Uterus (tissue), 3 donors: ENCODE measurements at regions not wholly inside any gene's neighbourhood (a gene's known extent, or its start where the extent isn't known, plus 50 kb on each side); places are given as distances from the start of the nearest gene placed in this dataset.

ENCODE experiments used
- DNase-seq, 2 donors: peaks; one replicate each; pipeline ENCODE4 v3.0.0-alpha.2; 2019 to 2020
- H3K27ac ChIP-seq, 2 donors: fragments of 200-600 bp; sonication (generic); 1 replicate in 1 of 2; 2 replicates in 1 of 2; pipeline ENCODE4 v1.5.1; 2016 to 2018
- H3K27me3 ChIP-seq, 2 donors: fragments of 200-600 bp; sonication (generic); one replicate each; pipeline ENCODE4 v1.5.1; 2018 to 2019; ENCODE audit warnings: control low read depth in 1 of 2
- H3K36me3 ChIP-seq, 2 donors: fragments of 200-600 bp; sonication (generic); one replicate each; pipeline ENCODE4 v1.5.1; 2019; ENCODE audit warnings: control low read depth in 1 of 2
- H3K4me1 ChIP-seq, 2 donors: fragments of 200-600 bp; sonication (generic); one replicate each; pipeline ENCODE4 v1.5.1; 2018 to 2019; ENCODE audit warnings: control low read depth in 1 of 2
- H3K4me3 ChIP-seq, 2 donors: fragments of 200-600 bp; sonication (generic); 1 replicate in 1 of 2; 2 replicates in 1 of 2; pipeline ENCODE4 v1.5.1; 2018 to 2019; ENCODE audit warnings: mild to moderate bottlenecking in 1 of 2
- H3K9me3 ChIP-seq, 2 donors: fragments of 200-600 bp; sonication (generic); one replicate each; pipeline ENCODE4 v1.5.1; 2019; ENCODE audit warnings: control low read depth in 1 of 2
- POLR2A ChIP-seq, 2 donors: fragments of 450-650 bp; IDR thresholded peaks; one replicate each; pipeline ENCODE4 v1.6.1; 2016; ENCODE audit warnings: antibody characterized with exemption in 2 of 2, mild to moderate bottlenecking in 1 of 2, moderate library complexity in 1 of 2
- intact Hi-C: fragments of 100-400 bp; cut with DNase I; formaldehyde crosslinking; loops from one replicate; pipeline ENCODE4 v1.15.1; 2023; ENCODE audit warnings: low total_unique reads
- TF ChIP-seq, protein P1 (sequence below), 4 experiments: fragments of 200-600 bp in 2 of 4; fragments of 450-650 bp in 2 of 4; sonication (generic) in 2 of 4; IDR thresholded peaks; one replicate each; pipeline ENCODE4 v1.5.1; 2016 to 2019; ENCODE audit warnings: antibody characterized with exemption in 4 of 4, mild to moderate bottlenecking in 2 of 4, moderate library complexity in 1 of 4
- donor health status: DM: yes; HTN: yes; CAD: no.

DNA sequence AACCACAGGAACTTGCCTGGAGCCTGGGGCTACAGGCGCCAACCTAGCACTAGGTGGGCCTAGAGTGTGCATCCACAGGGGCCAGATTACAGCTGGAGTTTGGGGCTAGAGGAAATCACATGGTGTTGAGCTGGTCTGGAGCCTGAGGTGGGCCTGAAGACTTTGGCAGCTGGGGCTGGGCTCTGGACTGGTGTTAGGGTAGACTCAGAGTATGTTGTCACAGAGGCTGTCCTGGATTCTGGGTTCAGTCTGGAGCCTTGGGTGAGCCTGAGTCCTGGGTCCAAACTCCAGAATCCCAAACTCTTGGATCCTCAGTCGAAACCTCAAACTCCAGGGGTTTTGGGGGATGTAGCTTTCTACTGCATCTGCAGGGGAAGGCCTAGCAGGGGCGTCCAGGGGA lies 356.7 kb downstream of the FRK start:
- Histone ChIP-seq H3K4me1 (no peaks in the 10 kb centered on the region), H3K36me3 (no peaks in the 10 kb centered on the region), H3K9me3 (no peaks in the 10 kb centered on the region), H3K4me3 (no peak overlapping the region), H3K27ac (no peak overlapping the region), H3K27me3 (no peaks in the 10 kb centered on the region)
- TF ChIP-seq, protein P1, sequence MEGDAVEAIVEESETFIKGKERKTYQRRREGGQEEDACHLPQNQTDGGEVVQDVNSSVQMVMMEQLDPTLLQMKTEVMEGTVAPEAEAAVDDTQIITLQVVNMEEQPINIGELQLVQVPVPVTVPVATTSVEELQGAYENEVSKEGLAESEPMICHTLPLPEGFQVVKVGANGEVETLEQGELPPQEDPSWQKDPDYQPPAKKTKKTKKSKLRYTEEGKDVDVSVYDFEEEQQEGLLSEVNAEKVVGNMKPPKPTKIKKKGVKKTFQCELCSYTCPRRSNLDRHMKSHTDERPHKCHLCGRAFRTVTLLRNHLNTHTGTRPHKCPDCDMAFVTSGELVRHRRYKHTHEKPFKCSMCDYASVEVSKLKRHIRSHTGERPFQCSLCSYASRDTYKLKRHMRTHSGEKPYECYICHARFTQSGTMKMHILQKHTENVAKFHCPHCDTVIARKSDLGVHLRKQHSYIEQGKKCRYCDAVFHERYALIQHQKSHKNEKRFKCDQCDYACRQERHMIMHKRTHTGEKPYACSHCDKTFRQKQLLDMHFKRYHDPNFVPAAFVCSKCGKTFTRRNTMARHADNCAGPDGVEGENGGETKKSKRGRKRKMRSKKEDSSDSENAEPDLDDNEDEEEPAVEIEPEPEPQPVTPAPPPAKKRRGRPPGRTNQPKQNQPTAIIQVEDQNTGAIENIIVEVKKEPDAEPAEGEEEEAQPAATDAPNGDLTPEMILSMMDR (IDR thresholded peaks at IDR 0.05): no peak
- TF ChIP-seq POLR2A (IDR thresholded peaks at IDR 0.05): no peak
- intact Hi-C loops: no loop called here
- no peak for DNase-seq

DNA sequence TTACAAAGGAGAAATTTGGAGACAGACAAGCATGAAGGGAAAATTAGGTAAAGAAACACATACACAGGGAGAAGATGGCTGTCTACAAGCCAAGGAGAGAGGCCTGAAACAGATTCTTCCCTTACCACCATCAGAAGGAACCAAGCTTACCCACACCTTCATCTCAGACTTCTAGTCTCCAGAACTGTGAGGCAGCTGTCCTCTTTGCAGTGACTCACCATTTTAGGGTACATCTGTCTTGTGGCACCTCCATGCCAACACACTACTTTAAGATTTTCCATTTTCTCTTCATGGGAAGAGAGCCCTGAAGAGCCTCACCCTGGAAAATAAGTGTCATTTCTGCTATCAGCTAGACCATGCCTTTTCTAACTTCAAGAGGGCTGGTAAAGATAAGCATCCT lies 369.3 kb downstream of the FRK start:
- no peaks in the 10 kb centered on the region for H3K9me3 ChIP-seq
- no peaks in the 10 kb centered on the region for H3K36me3 ChIP-seq
- H3K4me3 ChIP-seq: no peak overlapping the region
- H3K27me3 ChIP-seq: no peaks in the 10 kb centered on the region
- TF ChIP-seq, protein P1 (IDR thresholded peaks at IDR 0.05): no peak
- TF ChIP-seq POLR2A (IDR thresholded peaks at IDR 0.05): no peak
- no peak for DNase-seq
- no peak overlapping the region for H3K27ac ChIP-seq
- intact Hi-C loops: no loop called here
- H3K4me1 ChIP-seq: no peaks in the 10 kb centered on the region

DNA sequence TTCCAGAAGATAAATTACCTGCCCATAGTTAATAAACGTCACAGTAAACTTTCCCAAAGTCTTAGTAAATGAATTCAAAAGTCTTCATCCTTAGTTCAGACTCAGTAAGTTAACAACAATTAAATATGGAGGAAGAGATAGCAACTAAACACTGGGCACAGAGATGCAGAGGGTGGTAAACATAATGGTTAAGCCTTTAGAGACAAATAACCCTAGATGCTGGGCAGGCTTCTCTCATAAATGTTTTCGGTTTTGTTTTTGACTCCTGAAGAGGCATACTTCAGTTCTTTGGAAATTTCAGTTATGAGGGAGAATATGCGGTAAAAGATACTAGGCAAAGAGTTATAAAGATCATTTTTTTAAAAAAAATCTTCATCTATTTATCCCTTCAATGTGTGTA lies 369.8 kb downstream of the FRK start:
- Histone ChIP-seq H3K36me3 (no peaks in the 10 kb centered on the region), H3K4me3 (no peak overlapping the region), H3K4me1 (no peaks in the 10 kb centered on the region), H3K9me3 (no peaks in the 10 kb centered on the region), H3K27me3 (no peaks in the 10 kb centered on the region), H3K27ac (no peak overlapping the region)
- intact Hi-C loops: no loop called here
- DNase-seq: no peak
- TF ChIP-seq, protein P1 (IDR thresholded peaks at IDR 0.05): no peak
- TF ChIP-seq POLR2A (IDR thresholded peaks at IDR 0.05): no peak

DNA sequence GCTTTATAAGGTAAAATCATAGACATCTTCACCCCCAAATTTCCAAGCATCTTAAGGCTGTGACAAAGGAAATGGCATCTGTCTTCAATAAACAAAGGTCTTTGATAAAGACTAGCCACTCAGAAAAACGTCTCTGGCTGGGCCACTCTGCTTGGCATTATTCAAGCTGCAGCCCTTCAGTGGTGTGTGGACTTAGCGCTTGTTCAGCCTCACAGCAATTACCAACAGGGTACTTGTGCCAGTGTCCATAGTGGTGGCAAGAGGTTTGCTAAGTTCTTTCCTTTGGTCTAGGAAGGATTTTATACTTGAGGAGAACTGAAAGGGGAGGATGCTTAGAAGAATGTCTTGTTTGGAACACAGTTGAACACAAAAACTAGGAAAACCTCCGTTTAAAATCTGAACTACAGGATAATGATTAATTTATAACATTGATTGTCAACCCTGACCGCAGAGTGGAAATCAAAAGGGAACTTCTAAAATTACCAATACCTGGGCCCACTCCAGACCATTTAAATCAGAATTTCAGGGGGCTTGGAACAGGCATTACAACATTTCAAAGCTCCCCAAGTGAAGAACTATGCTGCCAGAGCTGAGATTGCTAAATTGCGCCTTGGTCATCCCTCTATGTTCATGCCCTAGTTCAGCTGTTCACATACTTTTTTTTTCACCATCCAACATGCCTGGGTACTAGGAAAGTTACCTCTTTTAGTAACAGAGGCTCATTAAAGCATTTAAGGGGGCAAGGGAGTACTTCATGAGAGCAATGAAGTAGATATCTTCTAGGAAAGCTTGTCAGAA lies 378.5 kb downstream of the FRK start:
- H3K4me1 ChIP-seq: no peaks in the 10 kb centered on the region
- no peak overlapping the region for H3K4me3 ChIP-seq
- no peak for TF ChIP-seq POLR2A (IDR thresholded peaks at IDR 0.05)
- TF ChIP-seq, protein P1 (IDR thresholded peaks at IDR 0.05): no peak
- H3K36me3 ChIP-seq: no peaks in the 10 kb centered on the region
- no peak overlapping the region for H3K27ac ChIP-seq
- no peak for DNase-seq
- intact Hi-C loops: no loop called here
- H3K27me3 ChIP-seq: no peaks in the 10 kb centered on the region
- H3K9me3 ChIP-seq: no peaks in the 10 kb centered on the region

DNA sequence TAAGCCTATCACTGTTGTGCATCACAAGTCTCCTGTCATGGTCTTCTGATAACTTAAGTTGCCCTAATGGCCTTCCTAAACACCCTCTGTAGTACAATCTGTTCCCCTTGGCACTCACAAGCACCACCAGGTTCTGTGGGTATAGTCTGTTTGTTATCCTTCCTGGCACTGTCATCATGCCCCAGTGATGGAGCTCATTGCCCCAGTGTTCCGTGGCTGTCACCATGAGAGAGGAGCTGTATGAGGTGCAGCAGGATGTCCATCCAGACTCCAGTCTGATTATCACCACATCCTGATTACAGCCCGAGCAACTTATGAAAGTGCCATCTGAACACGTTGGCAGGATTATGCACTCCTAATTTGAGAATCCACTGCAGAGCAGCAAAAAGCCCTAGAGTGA lies 380.1 kb downstream of the FRK start:
- Histone ChIP-seq H3K9me3 (no peaks in the 10 kb centered on the region), H3K4me3 (no peak overlapping the region), H3K27ac (no peak overlapping the region), H3K27me3 (no peaks in the 10 kb centered on the region), H3K36me3 (no peaks in the 10 kb centered on the region), H3K4me1 (no peaks in the 10 kb centered on the region)
- no peak for DNase-seq
- intact Hi-C loops: no loop called here
- no peak for TF ChIP-seq POLR2A (IDR thresholded peaks at IDR 0.05)
- TF ChIP-seq, protein P1 (IDR thresholded peaks at IDR 0.05): no peak
